ENCODE measurements at regions not wholly inside any gene's neighbourhood (a gene's known extent, or its start where the extent isn't known, plus 50 kb on each side); places are given as distances from the start of the nearest gene placed in this dataset.

- 8% methylated on average over 5 of the region's 5 CpGs for WGBS (ENCODE audit: insufficient coverage, low coverage, missing lambda C conversion rate)
- H3K36me3 ChIP-seq (ENCODE audit: control insufficient read depth, insufficient read depth, low read length) = no peaks in the 10 kb centered on the region
- no TSS peak for BruUV-seq (replicated peaks)
- FAIRE-seq (no peak), DNase-seq (ENCODE audit: extremely low read depth in 1 of 4, low spot score in 3 of 4) (no peak), ATAC-seq (no peak)
- H3K4me1 ChIP-seq (replicated peaks in 1 of 2; ENCODE audit: control insufficient read depth in 2 of 2, insufficient read depth in 2 of 2, low read length in 2 of 2) = no peaks in the 10 kb centered on the region
- no peak overlapping the region for H3K4me3 ChIP-seq
- TF ChIP-seq CHD2 (IDR thresholded peaks at IDR 0.05; ENCODE audit: low read depth, low read length) (no peak), SOX6 (IDR thresholded peaks at IDR 0.05) (no peak), RBM22 (IDR thresholded peaks at IDR 0.05; ENCODE audit: low read depth, low read length, poor library complexity, severe bottlenecking) (no peak), RBBP5 (IDR thresholded peaks at IDR 0.05; ENCODE audit: borderline replicate concordance, insufficient read depth, low read length, poor library complexity, severe bottlenecking) (no peak), SREBF2 (CRISPR knock-in tag; IDR thresholded peaks at IDR 0.05) (no peak)
- TF ChIP-seq, protein P1, sequence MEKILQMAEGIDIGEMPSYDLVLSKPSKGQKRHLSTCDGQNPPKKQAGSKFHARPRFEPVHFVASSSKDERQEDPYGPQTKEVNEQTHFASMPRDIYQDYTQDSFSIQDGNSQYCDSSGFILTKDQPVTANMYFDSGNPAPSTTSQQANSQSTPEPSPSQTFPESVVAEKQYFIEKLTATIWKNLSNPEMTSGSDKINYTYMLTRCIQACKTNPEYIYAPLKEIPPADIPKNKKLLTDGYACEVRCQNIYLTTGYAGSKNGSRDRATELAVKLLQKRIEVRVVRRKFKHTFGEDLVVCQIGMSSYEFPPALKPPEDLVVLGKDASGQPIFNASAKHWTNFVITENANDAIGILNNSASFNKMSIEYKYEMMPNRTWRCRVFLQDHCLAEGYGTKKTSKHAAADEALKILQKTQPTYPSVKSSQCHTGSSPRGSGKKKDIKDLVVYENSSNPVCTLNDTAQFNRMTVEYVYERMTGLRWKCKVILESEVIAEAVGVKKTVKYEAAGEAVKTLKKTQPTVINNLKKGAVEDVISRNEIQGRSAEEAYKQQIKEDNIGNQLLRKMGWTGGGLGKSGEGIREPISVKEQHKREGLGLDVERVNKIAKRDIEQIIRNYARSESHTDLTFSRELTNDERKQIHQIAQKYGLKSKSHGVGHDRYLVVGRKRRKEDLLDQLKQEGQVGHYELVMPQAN (IDR thresholded peaks at IDR 0.05; ENCODE audit: borderline replicate concordance) = no peak
- TF ChIP-seq, protein P2, sequence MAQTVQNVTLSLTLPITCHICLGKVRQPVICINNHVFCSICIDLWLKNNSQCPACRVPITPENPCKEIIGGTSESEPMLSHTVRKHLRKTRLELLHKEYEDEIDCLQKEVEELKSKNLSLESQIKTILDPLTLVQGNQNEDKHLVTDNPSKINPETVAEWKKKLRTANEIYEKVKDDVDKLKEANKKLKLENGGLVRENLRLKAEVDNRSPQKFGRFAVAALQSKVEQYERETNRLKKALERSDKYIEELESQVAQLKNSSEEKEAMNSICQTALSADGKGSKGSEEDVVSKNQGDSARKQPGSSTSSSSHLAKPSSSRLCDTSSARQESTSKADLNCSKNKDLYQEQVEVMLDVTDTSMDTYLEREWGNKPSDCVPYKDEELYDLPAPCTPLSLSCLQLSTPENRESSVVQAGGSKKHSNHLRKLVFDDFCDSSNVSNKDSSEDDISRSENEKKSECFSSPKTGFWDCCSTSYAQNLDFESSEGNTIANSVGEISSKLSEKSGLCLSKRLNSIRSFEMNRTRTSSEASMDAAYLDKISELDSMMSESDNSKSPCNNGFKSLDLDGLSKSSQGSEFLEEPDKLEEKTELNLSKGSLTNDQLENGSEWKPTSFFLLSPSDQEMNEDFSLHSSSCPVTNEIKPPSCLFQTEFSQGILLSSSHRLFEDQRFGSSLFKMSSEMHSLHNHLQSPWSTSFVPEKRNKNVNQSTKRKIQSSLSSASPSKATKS (CRISPR knock-in tag; IDR thresholded peaks at IDR 0.05) = no peak
- no peak overlapping the region for H2AFZ ChIP-seq (ENCODE audit: low read depth, low read length)
- no peak overlapping the region for H3K9ac ChIP-seq (ENCODE audit: insufficient read depth in 1 of 2, low read depth in 2 of 2, low read length in 2 of 2)
- no peaks in the 10 kb centered on the region for H3K9me3 ChIP-seq (replicated peaks; ENCODE audit: control insufficient read depth, insufficient read depth, low read depth, low read length)
- no peak overlapping the region for H3K27ac ChIP-seq (ENCODE audit: extremely low read depth, low read depth, low read length)
- no peaks in the 10 kb centered on the region for H3K27me3 ChIP-seq (ENCODE audit: control insufficient read depth in 2 of 2, insufficient read depth in 2 of 2, low read length in 2 of 2)
- CTCF ChIA-PET (ENCODE audit: low intra/inter-chr PET ratio) = no interaction called here
- in situ Hi-C loops (cut with MboI) (no loop called here), intact Hi-C loops (cut with micrococcal nuclease) (no loop called here)
- no peaks in the 10 kb centered on the region for H3K9me1 ChIP-seq (ENCODE audit: control insufficient read depth, insufficient read depth, low read length)
- POLR2A ChIA-PET = no interaction called here
- H3K79me2 ChIP-seq (ENCODE audit: control insufficient read depth, insufficient read depth, low read length) = no peaks in the 10 kb centered on the region
- no peaks in the 10 kb centered on the region for H4K20me1 ChIP-seq (replicated peaks; ENCODE audit: control insufficient read depth, insufficient read depth, low read length)
- no peak overlapping the region for H3K4me2 ChIP-seq (ENCODE audit: insufficient read depth, low read length)
Measured at GRCh38 chr13:74973935-74974879, 507.8 kb downstream of the TBC1D4 start.

Data from K562 (cell line).